Stimulated activated naive CD4-positive, alpha-beta T cell (primary cell): ENCODE measurements at regions not wholly inside any gene's neighbourhood (a gene's known extent, or its start where the extent isn't known, plus 50 kb on each side); places are given as distances from the start of the nearest gene placed in this dataset.

Experiments used
- DNase-seq, 6 experiments: peaks; one replicate each; lab custom pipeline; 2025; lab: John Stamatoyannopoulos, UW

- no peak for DNase-seq
Observed at GRCh38 chr3:178152988-178153387, 383.2 kb upstream of the KCNMB2 start.

- no peak for DNase-seq
Observed at GRCh38 chr3:178155521-178155920, 380.7 kb upstream of the KCNMB2 start.

GRCh38 chr3:178156301-178156700 is 379.9 kb upstream of the KCNMB2 start:
- no peak for DNase-seq

GRCh38 chr3:178159691-178160220 is 376.5 kb upstream of the KCNMB2 start:
- DNase-seq = no peak

- DNase-seq = no peak
Observed at GRCh38 chr3:178169421-178169820, 366.8 kb upstream of the KCNMB2 start.

GRCh38 chr3:178170698-178171535 is 365.3 kb upstream of the KCNMB2 start:
- DNase-seq = no peak

GRCh38 chr3:178172121-178172520 is 364.1 kb upstream of the KCNMB2 start:
- DNase-seq = no peak

- DNase-seq = no peak
Observed at GRCh38 chr3:178174201-178174915, 361.9 kb upstream of the KCNMB2 start.

GRCh38 chr3:178181088-178181487 is 355.1 kb upstream of the KCNMB2 start:
- no peak for DNase-seq

- DNase-seq = no peak
Observed at GRCh38 chr3:178181784-178182183, 354.5 kb upstream of the KCNMB2 start.

- no peak for DNase-seq
Observed at GRCh38 chr3:178182337-178182779, 353.9 kb upstream of the KCNMB2 start.

- no peak for DNase-seq
Observed at GRCh38 chr3:178184833-178185232, 351.4 kb upstream of the KCNMB2 start.

- DNase-seq = no peak
Observed at GRCh38 chr3:178186666-178187065, 349.6 kb upstream of the KCNMB2 start.

GRCh38 chr3:178189854-178190253 is 346.4 kb upstream of the KCNMB2 start:
- no peak for DNase-seq

GRCh38 chr3:178193846-178194245 is 342.4 kb upstream of the KCNMB2 start:
- DNase-seq = no peak

- no peak for DNase-seq
Observed at GRCh38 chr3:178194539-178194938, 341.7 kb upstream of the KCNMB2 start.

GRCh38 chr3:178195824-178196223 is 340.4 kb upstream of the KCNMB2 start:
- DNase-seq = no peak

GRCh38 chr3:178198329-178198728 is 337.9 kb upstream of the KCNMB2 start:
- no peak for DNase-seq

GRCh38 chr3:178200316-178200715 is 335.9 kb upstream of the KCNMB2 start:
- no peak for DNase-seq

- no peak for DNase-seq
Observed at GRCh38 chr3:178201714-178202113, 334.5 kb upstream of the KCNMB2 start.

GRCh38 chr3:178202194-178202593 is 334.0 kb upstream of the KCNMB2 start:
- DNase-seq = no peak

GRCh38 chr3:178203165-178203564 is 333.1 kb upstream of the KCNMB2 start:
- DNase-seq = no peak

GRCh38 chr3:178203650-178204049 is 332.6 kb upstream of the KCNMB2 start:
- no peak for DNase-seq
